Endodermal cell (in vitro differentiated cells): ENCODE measurements at regions not wholly inside any gene's neighbourhood (a gene's known extent, or its start where the extent isn't known, plus 50 kb on each side); places are given as distances from the start of the nearest gene placed in this dataset.

Experiments
- DNase-seq: peaks from one replicate; pipeline ENCODE4 v3.0.0-alpha.2; 2017
- H3K27ac ChIP-seq: 2 replicates; pipeline ENCODE4 v1.5.1; 2013; ENCODE audit warnings: mild to moderate bottlenecking, low read depth, low read length, moderate library complexity
- H3K27me3 ChIP-seq: 2 replicates; pipeline ENCODE4 v1.6.1; 2013; ENCODE audit warnings: mild to moderate bottlenecking, low read length, moderate library complexity; ENCODE audit not compliant: insufficient read depth, control insufficient read depth, poor library complexity, severe bottlenecking
- H3K36me3 ChIP-seq: 2 replicates; pipeline ENCODE4 v1.7.0; 2013; ENCODE audit warnings: mild to moderate bottlenecking, low read length, moderate library complexity; ENCODE audit not compliant: control insufficient read depth, insufficient read depth
- H3K4me1 ChIP-seq: one replicate; pipeline ENCODE4 v1.7.0; 2013; ENCODE audit warnings: low read length; ENCODE audit not compliant: control insufficient read depth, insufficient read depth
- H3K4me3 ChIP-seq: 2 replicates; pipeline ENCODE4 v1.5.1; 2013; ENCODE audit warnings: mild to moderate bottlenecking, low read length, moderate library complexity
- H3K9ac ChIP-seq: 2 replicates; pipeline ENCODE4 v1.6.1; 2013; ENCODE audit warnings: mild to moderate bottlenecking, low read length, moderate library complexity; ENCODE audit not compliant: poor library complexity, severe bottlenecking; ENCODE audit errors: extremely low read depth
- H3K9me3 ChIP-seq: 2 replicates; pipeline ENCODE4 v1.6.1; 2013; ENCODE audit warnings: mild to moderate bottlenecking, low read length, moderate library complexity; ENCODE audit not compliant: control insufficient read depth
- H3K27ac Mint-ChIP-seq: 2 replicates; pipeline ENCODE4 v1.8.0; 2020; ENCODE audit warnings: mixed read lengths
- H3K27me3 Mint-ChIP-seq: 2 replicates; pipeline ENCODE4 v1.8.0; 2021; ENCODE audit warnings: mild to moderate bottlenecking, mixed read lengths; ENCODE audit not compliant: insufficient read depth
- H3K36me3 Mint-ChIP-seq: 2 replicates; pipeline ENCODE4 v1.8.0; 2020; ENCODE audit warnings: low read depth, mixed read lengths
- H3K4me1 Mint-ChIP-seq: 2 replicates; pipeline ENCODE4 v1.8.0; 2020; ENCODE audit warnings: mixed read lengths
- H3K4me3 Mint-ChIP-seq: 2 replicates; pipeline ENCODE4 v1.8.0; 2020; ENCODE audit warnings: mild to moderate bottlenecking, moderate library complexity, mixed read lengths
- H3K9me3 Mint-ChIP-seq: 2 replicates; pipeline ENCODE4 v1.8.0; 2020; ENCODE audit warnings: mild to moderate bottlenecking, mixed read lengths
- WGBS, 2 experiments: methylation state at CpG; one replicate each; pipeline versions ENCODE4 v1.1.5 to v1.1.7; 2013; ENCODE audit warnings: missing lambda C conversion rate in 2 of 2, mixed read lengths in 1 of 2; ENCODE audit not compliant: insufficient coverage in 1 of 2, insufficient read length in 1 of 2; 5-methylcytosine and 5-hydroxymethylcytosine counted together
- TF ChIP-seq, protein P1 (sequence below): fragments of 200-600 bp; sonication (generic); conservative IDR thresholded peaks from 2 replicates; pipeline ENCODE4 v1.5.0; 2021; ENCODE audit warnings: antibody characterized with exemption, mild to moderate bottlenecking

DNA sequence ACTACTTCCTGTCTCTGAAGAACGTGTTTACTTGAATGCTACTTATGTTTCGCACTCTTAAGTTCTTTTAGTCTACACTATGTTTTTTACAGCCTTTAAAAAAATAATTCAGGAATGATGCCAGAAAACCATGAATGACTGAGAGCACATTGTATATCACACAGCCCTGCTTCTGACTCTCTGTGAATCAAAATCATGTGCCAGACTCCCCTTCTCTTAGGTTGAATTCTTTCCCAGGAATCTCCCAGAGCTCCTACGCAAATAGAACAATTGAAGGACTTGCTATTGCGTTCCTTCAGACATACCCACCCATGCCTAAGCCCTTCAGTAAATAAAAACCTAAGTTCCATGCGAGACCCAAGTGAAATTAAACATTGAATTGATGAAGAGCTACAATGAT, 782.0 kb upstream of the ALCAM start:
- Mint-ChIP-seq H3K9me3 (peaks cover 5% of the 10 kb centered on the region), H3K4me1 (peaks cover 4% of the 10 kb centered on the region), H3K27ac (peak overlapping the region; percentile 31), H3K36me3 (no peaks in the 10 kb centered on the region), H3K4me3 (no peak overlapping the region), H3K27me3 (no peaks in the 10 kb centered on the region)
- peaks cover under 1% of the 10 kb centered on the region for H3K9me3 ChIP-seq
- DNase-seq = no peak
- no peak overlapping the region for H3K9ac ChIP-seq
- H3K27ac ChIP-seq = no peak overlapping the region
- WGBS, 2 experiments = 88 to 100% methylated on average over 3 to 5 of the region's 5 CpGs
- no peaks in the 10 kb centered on the region for H3K4me1 ChIP-seq
- H3K4me3 ChIP-seq = no peak overlapping the region
- TF ChIP-seq, protein P1, sequence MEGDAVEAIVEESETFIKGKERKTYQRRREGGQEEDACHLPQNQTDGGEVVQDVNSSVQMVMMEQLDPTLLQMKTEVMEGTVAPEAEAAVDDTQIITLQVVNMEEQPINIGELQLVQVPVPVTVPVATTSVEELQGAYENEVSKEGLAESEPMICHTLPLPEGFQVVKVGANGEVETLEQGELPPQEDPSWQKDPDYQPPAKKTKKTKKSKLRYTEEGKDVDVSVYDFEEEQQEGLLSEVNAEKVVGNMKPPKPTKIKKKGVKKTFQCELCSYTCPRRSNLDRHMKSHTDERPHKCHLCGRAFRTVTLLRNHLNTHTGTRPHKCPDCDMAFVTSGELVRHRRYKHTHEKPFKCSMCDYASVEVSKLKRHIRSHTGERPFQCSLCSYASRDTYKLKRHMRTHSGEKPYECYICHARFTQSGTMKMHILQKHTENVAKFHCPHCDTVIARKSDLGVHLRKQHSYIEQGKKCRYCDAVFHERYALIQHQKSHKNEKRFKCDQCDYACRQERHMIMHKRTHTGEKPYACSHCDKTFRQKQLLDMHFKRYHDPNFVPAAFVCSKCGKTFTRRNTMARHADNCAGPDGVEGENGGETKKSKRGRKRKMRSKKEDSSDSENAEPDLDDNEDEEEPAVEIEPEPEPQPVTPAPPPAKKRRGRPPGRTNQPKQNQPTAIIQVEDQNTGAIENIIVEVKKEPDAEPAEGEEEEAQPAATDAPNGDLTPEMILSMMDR = no peak
- H3K36me3 ChIP-seq = no peaks in the 10 kb centered on the region
- H3K27me3 ChIP-seq = no peaks in the 10 kb centered on the region

DNA sequence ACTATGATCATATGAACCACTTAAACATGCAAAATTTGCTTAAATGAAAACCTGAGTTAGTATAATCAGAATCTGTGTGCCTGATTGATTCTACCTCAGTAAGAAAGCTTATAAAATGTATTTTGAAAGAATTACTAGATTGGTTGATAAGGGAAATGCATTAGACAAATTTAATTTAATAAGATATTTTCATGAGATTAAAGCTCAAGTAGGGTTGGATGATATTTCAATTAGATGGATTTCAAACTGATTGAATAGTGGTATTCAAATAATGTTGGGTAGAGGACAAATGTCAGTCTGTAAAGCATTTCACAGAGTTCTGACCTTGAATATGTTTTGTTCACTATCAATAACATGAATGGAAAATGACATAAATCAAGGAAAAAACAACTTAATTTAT, 780.4 kb upstream of the ALCAM start:
- Mint-ChIP-seq H3K4me1 (peaks cover 4% of the 10 kb centered on the region), H3K27me3 (no peaks in the 10 kb centered on the region), H3K4me3 (no peak overlapping the region), H3K36me3 (no peaks in the 10 kb centered on the region), H3K27ac (no peak overlapping the region), H3K9me3 (no peaks in the 10 kb centered on the region)
- no peak overlapping the region for H3K4me3 ChIP-seq
- H3K4me1 ChIP-seq = no peaks in the 10 kb centered on the region
- H3K36me3 ChIP-seq = no peaks in the 10 kb centered on the region
- no peaks in the 10 kb centered on the region for H3K27me3 ChIP-seq
- H3K27ac ChIP-seq = no peak overlapping the region
- H3K9me3 ChIP-seq = no peaks in the 10 kb centered on the region
- H3K9ac ChIP-seq = no peak overlapping the region
- DNase-seq = no peak
- TF ChIP-seq, protein P1 = no peak

DNA sequence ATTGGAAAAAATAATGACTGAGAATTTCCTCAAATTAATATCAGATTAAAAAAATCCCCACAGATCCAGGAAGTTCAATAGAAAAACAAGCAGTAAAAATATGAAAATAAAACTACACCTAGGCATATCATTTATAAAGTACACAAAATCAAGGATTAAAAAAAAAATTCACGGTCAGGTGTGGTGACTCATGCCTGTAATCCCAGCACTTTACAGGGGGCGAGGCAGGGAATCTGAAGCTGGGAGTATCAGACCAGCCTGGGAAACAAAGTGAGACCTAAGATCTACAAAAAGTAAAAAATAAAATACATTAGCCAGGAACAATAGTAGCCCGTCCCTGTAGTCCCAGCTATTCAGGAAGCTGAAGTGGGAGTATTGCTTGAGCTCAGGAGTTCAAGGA, 778.3 kb upstream of the ALCAM start:
- Histone ChIP-seq H3K9ac (no peak overlapping the region), H3K9me3 (no peaks in the 10 kb centered on the region), H3K36me3 (no peaks in the 10 kb centered on the region), H3K27ac (no peak overlapping the region), H3K27me3 (no peaks in the 10 kb centered on the region), H3K4me1 (no peaks in the 10 kb centered on the region), H3K4me3 (no peak overlapping the region)
- no peaks in the 10 kb centered on the region for H3K36me3 Mint-ChIP-seq
- no peak overlapping the region for H3K4me3 Mint-ChIP-seq
- H3K27me3 Mint-ChIP-seq = no peaks in the 10 kb centered on the region
- TF ChIP-seq, protein P1 = no peak
- H3K9me3 Mint-ChIP-seq = no peaks in the 10 kb centered on the region
- H3K27ac Mint-ChIP-seq = no peak overlapping the region
- H3K4me1 Mint-ChIP-seq = peaks cover 4% of the 10 kb centered on the region
- DNase-seq = peak; percentile 53
- WGBS, 2 experiments = 88 to 89% methylated on average over 3 of the region's 3 CpGs
